Fibroblast of the aortic adventitia (primary cell): ENCODE measurements at regions not wholly inside any gene's neighbourhood (a gene's known extent, or its start where the extent isn't known, plus 50 kb on each side); places are given as distances from the start of the nearest gene placed in this dataset.

Experiments
- DNase-seq: peaks from one replicate; pipeline ENCODE4 v3.0.0-alpha.2; 2010; ENCODE audit warnings: low read depth
- H3K4me3 ChIP-seq: 2 replicates; pipeline ENCODE4 v1.5.1; 2011; ENCODE audit warnings: low read depth, mild to moderate bottlenecking, control low read depth, low read length, moderate library complexity
- CTCF ChIP-seq: IDR thresholded peaks from 2 replicates; pipeline ENCODE4 v1.5.1; 2011; ENCODE audit warnings: mild to moderate bottlenecking, low read length, control low read depth, inconsistent platforms; ENCODE audit not compliant: insufficient read depth

- TF ChIP-seq CTCF, result no peak
- DNase-seq, result no peak
- no peak overlapping the region for H3K4me3 ChIP-seq
Observed at GRCh38 chr9:38278457-38278856, 114.0 kb upstream of the ALDH1B1 start.

GRCh38 chr9:38277601-38278200, 114.8 kb upstream of the ALDH1B1 start:
- DNase-seq, result no peak
- no peak for TF ChIP-seq CTCF

GRCh38 chr9:38276771-38277439, 115.6 kb upstream of the ALDH1B1 start:
- TF ChIP-seq CTCF, result no peak
- no peak for DNase-seq
- H3K4me3 ChIP-seq, result no peak overlapping the region

More at GRCh38 chr9:38277601-38278200, 114.8 kb upstream of the ALDH1B1 start:
- no peak overlapping the region for H3K4me3 ChIP-seq

- no peak overlapping the region for H3K4me3 ChIP-seq
- DNase-seq, result peak; percentile 2
- no peak for TF ChIP-seq CTCF
Observed at GRCh38 chr9:38274800-38275199, 117.7 kb upstream of the ALDH1B1 start.

- DNase-seq, result no peak
- no peak for TF ChIP-seq CTCF
- no peak overlapping the region for H3K4me3 ChIP-seq
Observed at GRCh38 chr9:38272710-38273109, 119.8 kb upstream of the ALDH1B1 start.

- no peak overlapping the region for H3K4me3 ChIP-seq
- DNase-seq, result no peak
- no peak for TF ChIP-seq CTCF
Observed at GRCh38 chr9:38271666-38272241, 120.7 kb upstream of the ALDH1B1 start.

GRCh38 chr9:38269775-38270174, 122.7 kb upstream of the ALDH1B1 start:
- H3K4me3 ChIP-seq, result no peak overlapping the region
- no peak for DNase-seq
- TF ChIP-seq CTCF, result no peak
